GM19438 (cell line): ENCODE measurements at regions not wholly inside any gene's neighbourhood (a gene's known extent, or its start where the extent isn't known, plus 50 kb on each side); places are given as distances from the start of the nearest gene placed in this dataset.

ENCODE experiments used
- ATAC-seq: cut with Tn5 transposase; IDR thresholded peaks from one replicate; pipeline ENCODE4 v1.9.1; 2021; ENCODE audit warnings: low read depth; ENCODE audit not compliant: unreplicated experiment

DNA sequence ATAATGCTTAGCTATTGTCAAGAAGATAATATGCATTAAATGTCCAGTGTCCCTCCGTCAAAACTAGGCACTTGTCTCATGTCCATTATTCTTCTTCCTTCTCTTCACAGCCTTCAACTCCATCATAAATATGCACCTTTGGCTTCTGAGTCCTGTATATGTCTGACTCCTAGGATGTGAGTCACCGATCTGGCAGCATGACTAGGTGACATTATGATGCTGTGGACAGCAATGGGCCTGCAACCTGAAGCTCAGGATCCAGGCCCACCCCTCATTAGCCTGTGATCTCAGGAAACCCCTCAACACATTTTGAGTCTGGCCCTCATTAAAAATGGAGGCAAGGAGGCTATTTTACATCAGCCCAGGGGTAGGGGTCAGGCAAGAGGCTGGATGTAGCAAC is 362.5 kb upstream of the ZMIZ1 start:
- no peak for ATAC-seq

DNA sequence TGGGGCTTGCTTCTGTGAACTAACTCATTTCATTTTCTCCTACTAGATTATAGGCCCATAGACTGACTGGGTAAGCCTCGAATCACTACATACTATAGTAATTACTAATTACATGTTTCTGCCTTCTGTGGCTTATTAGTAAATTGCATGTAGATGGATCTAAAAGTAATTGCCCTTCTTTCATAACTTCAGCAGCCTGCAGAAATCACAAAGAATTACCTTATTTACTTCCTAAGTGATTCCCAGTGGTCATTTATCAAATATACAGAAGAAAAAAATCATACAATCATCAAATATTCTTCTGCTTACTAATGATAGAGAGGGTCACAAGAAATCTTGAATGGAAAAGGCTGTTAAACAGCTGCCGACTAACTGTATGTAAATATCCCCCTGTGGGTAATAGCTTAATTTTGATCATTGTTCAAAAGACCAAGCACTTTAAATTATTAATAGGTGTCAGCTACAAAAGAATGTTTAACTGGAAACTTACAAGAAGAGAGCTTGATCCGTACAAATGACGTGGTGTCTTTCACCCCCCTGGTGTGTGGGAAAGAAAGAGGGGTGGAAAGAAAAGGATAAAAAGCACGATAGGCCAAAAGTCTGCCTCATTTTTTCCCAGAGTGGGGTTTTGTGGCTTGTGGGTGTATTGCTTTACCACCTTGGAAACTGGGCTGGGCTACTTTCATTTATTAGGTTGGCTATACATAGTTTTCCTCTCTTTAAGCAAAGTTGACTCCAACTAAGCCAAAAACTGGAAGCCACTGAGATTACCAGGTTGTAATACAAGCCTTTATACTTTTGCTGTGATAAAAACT is 361.8 kb upstream of the ZMIZ1 start:
- ATAC-seq = no peak

DNA sequence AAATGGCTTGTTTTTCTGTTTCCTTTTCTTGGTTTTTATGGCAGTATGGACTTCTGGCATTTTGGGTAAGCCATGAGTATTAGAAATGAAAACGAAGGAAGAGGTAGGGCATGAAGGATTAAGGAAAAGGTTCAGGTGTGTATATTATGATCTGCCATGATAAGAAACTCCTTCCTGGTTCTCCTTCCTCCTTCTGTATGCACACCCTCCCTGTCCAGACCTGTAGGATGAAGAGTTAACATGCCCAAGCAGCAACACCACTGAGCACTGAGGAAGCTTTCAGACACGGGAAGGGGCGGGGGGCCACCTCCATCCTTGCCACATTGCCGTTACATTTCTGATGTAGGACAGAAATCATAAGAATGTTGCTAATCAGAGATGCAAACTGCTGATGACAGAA is 361.0 kb upstream of the ZMIZ1 start:
- ATAC-seq = no peak

DNA sequence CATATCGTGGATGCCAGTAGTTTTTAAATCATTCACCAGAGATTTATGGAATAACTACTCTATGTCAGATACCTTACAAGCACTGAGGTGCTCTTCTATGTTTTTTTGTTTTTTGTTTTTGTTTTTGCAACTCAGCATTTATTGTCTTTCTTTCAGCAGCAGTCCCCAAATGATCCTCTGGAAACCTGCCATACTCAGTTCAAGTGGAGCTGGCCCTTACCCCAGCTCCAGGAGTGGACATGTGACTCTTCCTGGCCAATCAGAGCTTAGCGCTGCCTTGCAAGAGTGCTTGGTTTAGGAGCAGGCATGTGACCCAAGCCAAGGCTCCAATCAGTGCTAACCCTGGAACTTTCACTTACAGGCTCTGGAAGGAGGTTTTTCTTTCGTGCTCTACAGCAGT is 356.6 kb upstream of the ZMIZ1 start:
- no peak for ATAC-seq

DNA sequence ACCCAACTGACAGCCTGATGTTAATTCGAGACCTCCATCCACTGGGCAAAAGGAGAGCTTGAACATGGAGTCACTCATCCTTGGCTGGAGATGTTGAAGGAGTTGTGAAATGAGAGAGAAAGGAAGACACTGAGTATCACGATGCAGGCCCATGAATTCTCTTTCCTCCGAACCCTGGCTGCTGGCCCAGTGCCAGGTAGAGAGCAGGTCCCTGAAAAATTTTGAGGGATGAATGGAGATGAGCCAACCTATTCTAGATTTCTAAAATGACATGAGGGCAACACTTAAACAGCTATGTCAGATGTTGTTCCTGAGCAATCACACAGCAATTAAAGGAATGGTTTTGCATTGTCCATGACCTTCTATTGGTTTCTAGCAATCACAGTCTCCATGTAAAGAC is 355.1 kb upstream of the ZMIZ1 start:
- ATAC-seq = no peak

DNA sequence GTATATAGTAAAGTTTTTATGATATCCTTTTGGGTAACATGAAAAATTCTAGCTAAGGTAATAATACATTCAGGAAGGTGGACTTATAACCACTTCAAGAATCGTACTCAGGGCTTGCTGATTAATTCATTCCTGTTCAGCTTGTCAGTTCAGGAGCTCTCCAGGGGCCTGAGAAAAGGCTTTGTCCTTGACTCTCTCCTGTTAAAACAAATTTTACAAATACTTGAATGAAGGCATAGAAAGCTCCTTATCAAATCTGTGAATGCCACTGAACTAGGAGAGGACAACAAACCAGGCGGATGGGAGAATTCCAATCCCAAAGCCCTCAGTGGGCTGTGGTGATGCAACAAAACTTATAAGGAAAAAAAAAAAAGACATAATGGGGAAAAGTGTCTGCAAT is 354.5 kb upstream of the ZMIZ1 start:
- ATAC-seq = no peak

DNA sequence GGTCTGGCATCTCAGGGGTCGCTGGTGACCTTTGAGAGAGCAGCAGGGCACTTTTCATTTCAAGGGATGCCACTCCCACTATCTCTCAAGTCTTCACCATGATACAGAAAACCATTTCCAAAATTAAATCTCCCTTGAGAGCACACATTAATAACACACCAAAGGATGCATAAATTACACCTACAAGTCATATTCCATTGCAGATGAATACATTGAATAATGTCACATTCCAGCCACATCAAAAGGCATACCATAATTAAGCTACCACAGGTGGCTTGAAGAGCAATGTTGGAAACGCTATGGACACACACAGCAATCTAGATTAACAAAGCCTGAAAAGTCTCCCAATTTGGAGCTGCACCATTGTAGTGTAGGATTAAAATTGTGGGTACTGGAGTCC is 353.3 kb upstream of the ZMIZ1 start:
- no peak for ATAC-seq

DNA sequence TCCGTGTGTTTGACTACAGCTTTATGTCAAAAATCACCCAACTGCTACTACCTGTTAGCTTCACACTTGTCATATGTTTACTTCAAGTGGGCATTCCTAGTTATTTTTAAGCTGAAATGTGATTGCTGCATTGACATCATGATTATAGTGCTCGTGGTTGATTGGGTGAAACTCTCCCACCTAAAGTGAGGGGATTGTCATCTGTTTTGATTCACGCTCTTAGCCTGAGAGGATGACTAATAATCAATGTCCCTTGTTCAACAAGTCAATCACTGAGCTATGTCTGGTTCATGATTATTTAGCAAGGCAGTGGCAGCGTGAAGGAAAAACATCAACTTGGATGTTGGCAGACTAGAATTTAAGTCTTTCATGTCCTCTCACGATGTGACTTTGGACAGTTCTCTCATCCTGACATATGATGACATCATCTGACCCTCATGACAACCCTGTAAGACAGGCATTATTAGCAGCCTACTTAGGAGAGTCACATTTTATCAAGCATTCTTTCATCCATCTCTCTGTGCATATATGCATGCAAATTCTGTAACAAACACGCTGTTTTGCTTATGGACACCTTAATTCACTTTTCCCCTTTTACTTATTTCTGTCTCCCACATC is 352.6 kb upstream of the ZMIZ1 start:
- ATAC-seq = no peak

DNA sequence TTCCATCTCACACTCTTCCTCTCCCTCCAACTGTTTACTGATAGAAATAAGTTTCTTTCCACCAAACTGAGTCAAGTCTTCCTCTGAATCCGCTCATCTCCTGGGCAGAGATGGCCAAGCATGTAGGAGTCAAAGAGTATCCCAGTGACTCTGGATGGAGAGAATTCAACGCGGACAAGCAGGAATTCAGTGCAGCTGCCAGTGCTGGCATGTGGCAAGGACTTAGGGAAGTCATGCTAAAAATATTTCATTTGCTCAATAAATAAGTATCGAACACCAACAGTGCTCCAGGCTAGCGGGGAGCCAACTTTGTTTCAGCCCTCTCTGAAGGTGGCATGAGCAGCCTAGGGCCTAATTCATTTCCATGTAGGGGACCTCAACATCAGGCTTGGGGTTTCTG is 351.6 kb upstream of the ZMIZ1 start:
- ATAC-seq = no peak

DNA sequence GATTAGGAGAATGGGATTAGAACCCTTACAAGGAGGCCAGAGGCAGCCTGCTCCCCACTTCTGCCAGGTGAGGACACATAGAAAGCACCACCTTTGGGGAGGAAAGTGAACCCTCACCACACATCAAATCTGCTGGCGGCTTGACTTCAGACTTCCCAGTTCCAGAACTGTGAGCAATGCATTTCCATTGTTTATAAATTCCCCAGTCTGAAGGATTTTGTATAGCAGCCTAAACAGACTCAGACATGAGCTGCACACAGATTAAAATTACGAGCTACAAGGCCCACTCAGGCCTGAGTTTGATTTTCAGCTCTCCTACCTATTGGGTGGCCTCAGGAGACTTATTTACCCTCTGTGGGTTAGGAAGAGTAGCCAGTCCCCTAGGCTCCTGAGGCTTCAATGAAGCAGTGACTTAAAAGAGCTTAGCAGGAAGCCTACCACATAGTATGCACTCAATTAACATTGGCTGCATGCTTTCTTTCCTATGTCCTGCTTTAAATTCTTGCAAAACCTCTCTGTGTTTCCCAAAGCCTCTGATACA is 350.7 kb upstream of the ZMIZ1 start:
- ATAC-seq = no peak

DNA sequence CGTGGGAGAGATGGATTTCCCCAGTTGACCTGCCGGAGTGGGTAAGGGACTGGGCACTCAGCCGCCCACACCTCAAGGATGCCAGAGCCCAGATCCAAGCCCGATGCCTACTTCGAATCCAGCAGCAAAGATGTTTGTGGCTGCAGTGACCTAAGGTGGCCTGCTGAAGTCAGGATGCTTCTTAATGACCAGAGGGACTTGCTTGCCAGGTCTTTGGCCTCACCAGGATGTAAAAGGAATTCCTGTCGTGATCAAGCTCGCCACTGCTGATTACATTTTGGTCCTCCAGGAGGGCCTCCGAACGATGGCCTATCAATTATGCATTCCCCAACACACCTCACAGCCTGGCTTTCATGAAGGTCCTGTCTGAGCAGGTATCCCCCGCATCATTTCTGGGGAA is 349.5 kb upstream of the ZMIZ1 start:
- ATAC-seq = no peak

DNA sequence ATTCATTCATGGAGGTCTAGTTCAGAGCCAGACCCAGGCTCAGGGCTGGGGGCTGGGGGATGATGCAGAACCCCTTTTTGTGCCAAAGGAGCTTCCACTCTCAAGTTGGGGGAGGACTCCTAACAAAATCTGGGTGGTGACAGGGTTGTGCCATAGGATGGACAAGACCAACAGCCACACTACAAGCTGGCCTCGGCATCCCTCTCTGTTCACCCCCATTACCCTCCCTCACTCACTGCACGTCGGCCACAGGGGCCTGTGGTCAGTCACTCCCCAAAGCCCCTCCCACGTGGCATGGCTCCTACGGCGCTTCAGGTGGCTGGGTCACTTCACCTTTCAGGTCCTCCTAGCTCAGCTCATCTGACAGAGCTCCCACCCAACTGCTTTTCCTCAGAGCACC is 348.7 kb upstream of the ZMIZ1 start:
- no peak for ATAC-seq

DNA sequence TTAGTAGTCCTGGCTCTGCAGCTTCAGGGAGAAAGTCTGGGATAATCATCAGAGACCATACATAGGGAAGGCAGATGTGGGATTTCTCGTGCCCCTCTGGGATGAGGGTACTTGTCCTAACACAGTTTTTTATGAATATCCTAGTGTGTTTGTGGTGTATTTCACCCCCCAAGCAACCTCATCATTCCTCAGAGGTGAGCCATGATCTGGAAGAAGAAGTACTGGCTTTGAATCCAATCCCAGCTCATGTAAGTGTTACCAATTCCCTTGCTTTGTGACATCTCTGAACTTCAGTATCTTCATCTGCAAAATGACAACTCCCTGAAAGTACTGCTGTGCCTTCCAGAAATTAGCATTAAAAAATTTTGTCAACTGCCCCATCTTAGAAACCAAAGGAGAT is 347.5 kb upstream of the ZMIZ1 start:
- no peak for ATAC-seq

DNA sequence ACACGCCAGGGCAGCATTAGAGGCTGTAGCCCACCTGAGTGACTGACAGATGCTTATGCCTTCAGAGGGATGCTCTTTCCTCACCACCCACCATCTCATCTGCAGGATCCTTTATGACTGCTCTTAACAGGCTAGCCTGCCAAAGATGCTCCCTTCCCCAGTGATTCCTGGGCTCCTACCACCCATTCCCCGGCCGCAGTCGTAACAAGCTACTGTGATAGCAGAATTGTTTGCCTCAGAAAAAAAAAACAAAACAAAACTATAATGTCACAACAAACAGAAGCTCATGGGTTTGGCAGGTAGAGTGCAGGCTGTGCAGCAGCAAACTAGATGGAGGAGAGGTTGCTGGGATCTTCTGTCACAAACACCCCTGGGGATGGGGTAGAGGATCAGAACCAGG is 343.9 kb upstream of the ZMIZ1 start:
- no peak for ATAC-seq

DNA sequence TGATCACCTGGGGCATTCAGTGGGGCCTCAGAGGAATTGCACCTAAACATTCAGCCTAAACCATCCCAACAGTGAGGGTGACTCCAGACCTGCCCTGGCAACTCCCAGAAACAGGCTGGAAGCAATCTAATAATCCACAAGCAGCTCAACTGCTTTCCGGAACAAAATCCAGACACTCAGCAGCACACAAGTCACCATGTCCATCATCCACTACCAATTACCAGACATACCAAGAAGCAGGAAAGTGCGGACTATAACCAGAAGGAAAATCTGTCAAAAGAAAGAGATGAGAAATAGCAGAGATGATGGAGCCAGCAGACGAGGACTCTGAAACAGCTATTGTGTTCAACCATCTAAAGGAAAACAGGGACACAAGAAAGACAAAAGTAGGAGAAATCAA is 342.6 kb upstream of the ZMIZ1 start:
- ATAC-seq = no peak

DNA sequence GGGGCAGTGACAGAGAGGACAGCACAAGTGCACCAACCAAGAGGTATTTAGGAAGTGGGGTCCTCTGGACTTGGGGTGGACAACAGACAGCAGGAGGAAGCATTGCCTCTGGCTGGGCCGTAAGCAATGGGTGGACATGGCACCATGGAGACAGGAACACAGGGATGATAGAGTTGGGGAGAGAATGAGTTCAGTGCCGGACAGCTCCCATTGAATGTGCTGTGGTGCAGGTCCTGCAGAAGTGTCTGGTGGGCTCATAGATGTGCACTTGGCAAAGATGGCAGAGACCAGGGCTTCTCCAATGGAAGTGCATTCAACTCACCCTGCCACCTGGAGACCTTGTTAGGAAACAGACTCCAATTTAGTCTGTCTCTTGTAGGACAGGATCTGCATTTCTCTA is 341.5 kb upstream of the ZMIZ1 start:
- ATAC-seq = no peak

DNA sequence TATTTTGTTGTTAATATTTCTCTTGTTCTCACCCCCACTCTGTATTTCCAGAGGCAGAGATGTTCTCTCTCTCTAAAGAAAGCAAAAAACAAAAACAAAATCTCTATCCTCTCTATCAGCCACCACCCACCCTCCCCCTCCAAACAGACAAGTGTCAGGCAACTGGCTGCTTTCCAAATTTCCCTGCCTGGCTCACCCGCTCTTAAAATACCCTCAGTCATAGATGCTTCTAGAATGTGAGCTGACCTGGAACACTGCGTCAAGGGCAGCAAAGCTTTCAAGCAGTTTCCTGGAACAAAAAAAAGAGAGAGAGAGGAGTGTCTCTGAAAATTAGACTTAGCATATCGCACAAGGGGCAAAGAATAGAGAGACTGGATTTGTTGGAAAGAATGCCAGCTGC is 341.0 kb upstream of the ZMIZ1 start:
- ATAC-seq = no peak

DNA sequence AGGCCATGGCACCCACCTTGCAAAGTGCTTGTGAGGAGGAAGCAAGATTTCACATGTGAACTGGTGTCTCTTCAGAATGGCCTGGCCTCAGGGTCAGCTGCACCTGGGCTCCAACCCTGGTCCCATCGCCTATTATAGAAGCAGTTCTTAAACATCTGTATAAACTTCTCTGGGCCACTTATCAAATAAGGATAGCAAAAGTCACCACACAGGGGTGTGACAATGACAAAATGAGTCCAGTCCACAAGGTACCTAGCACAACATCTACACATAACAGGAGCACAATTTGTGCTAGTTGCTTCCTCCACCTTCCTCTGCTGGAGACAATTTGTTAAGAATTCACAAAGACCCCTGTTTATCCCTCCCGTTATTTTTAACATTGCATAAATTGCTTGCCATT is 340.6 kb upstream of the ZMIZ1 start:
- ATAC-seq = no peak

DNA sequence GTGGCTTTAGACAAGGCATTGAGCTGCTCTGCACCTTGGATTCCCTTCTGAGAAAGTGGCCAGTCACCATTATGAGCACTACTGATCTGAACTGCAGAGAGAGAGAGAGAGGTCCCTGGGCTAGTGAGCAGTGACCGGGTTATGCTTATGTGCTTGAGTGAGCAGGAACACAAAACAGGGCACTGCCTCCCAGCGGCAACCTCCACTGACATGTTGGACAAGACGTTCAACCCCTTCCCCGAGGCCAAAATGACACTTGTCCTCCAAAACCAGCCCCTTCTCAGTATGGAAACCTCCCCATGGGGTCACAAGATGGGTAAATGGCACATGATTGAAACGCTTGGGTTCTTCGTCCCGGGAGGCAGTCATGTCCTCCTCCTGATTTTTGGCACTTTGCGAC is 339.4 kb upstream of the ZMIZ1 start:
- ATAC-seq = no peak

DNA sequence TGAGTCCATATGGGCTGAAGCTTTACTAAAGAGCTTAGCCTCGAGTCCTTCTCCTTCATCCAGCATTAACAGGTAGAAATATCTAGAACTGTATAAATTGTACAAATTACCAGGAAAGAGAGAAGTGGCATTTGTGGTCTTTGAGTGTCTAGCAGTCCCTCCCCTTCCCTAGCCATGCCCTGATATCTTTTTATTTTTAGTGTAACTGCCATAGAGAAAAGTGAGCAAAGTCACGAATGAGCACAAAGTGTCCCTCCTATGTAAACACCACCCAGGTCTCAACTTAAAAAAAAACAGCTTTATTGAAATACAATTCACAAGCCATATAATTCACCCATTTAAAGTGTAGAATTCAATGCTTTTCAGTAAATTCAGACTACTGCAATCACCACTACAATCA is 339.0 kb upstream of the ZMIZ1 start:
- no peak for ATAC-seq

DNA sequence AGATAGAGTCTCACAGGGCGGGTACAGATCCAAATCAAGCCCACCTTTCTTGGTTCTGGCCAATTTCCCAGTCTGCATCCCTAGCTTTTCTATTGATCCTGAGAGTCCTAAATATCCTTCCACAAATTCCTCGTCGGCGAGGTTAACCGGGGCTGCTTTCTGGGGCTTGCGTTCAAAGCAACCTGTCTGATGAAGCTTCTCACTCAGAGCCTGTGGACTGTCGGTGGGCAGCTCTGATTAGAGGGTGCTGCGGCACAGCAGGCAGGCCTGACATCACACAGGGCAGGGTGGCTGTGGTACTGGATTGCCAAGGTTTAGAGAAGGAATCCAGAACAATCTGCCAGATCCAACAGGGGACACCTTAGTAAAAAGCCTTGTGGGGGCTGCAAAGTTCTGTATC is 338.0 kb upstream of the ZMIZ1 start:
- ATAC-seq = no peak

DNA sequence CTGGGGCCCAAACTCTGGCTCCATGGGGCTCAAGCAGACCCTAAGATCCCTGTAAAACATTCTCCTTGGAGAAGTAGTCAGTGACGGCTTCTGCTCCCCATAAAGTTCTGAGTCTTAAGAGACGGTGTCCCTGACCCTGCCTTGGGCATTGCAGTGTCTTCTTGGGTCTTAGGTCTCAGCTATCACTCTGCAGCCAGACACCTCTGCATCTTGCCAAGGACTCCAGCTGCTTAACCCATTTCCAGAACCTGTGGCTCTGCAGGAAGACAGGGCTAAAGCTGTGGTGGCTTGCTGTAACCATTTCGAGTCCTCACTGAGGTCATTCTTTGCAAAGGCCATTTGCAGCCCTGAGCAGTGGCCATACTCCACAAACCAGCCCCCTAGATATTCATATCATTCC is 337.1 kb upstream of the ZMIZ1 start:
- ATAC-seq = no peak
